H1 (cell line): ENCODE measurements at regions not wholly inside any gene's neighbourhood (a gene's known extent, or its start where the extent isn't known, plus 50 kb on each side); places are given as distances from the start of the nearest gene placed in this dataset.

Experiments
- CTCF ChIA-PET: fragments of 300-600 bp; sonication (Branson Sonifier 250); formaldehyde crosslinking; loops from one replicate; lab custom pipeline; 2021; ENCODE audit not compliant: partially characterized antibody; lab: Charles Lee
- POLR2A ChIA-PET: fragments of 300-600 bp; sonication (Branson Sonifier 250); formaldehyde crosslinking; loops from one replicate; lab custom pipeline; 2021; ENCODE audit warnings: inconsistent platforms; ENCODE audit not compliant: partially characterized antibody; lab: Charles Lee
- DNase-seq, 2 experiments: peaks; one replicate each; pipeline versions ENCODE4 v3.0.0 to v3.0.0-alpha.2; 2010 to 2022; ENCODE audit warnings: low spot score in 2 of 2, low read depth in 1 of 2, mixed read lengths in 1 of 2
- FAIRE-seq: peaks from 2 replicates; lab custom pipeline; 2011; peaks lifted over from hg19 to GRCh38; lab: Jason Lieb, UNC
- H2AFZ ChIP-seq: 2 replicates; pipeline ENCODE4 v1.8.1; 2012; ENCODE audit warnings: low read length, inconsistent platforms
- H2AK5ac ChIP-seq: 2 replicates; pipeline ENCODE4 v1.6.1; 2013; ENCODE audit warnings: low read depth, low read length
- H2BK120ac ChIP-seq: replicated peaks from 2 replicates; pipeline ENCODE3; 2013; ENCODE audit warnings: low read depth, low read length, inconsistent platforms
- H2BK12ac ChIP-seq: 2 replicates; pipeline ENCODE4 v1.6.1; 2013; ENCODE audit warnings: low read depth, low read length
- H2BK15ac ChIP-seq: 2 replicates; pipeline ENCODE4 v1.6.1; 2013; ENCODE audit warnings: low read length
- H2BK20ac ChIP-seq: 2 replicates; pipeline ENCODE4 v1.6.1; 2013; ENCODE audit warnings: low read length
- H2BK5ac ChIP-seq: 2 replicates; pipeline ENCODE4 v1.6.1; 2013; ENCODE audit warnings: low read depth, low read length
- H3K14ac ChIP-seq: 2 replicates; pipeline ENCODE4 v1.6.1; 2013; ENCODE audit warnings: inconsistent platforms; ENCODE audit not compliant: insufficient read length
- H3K18ac ChIP-seq: 2 replicates; pipeline ENCODE4 v1.6.1; 2013; ENCODE audit warnings: low read length; ENCODE audit errors: extremely low read depth
- H3K23ac ChIP-seq: 2 replicates; pipeline ENCODE4 v1.6.1; 2013; ENCODE audit warnings: inconsistent platforms; ENCODE audit not compliant: insufficient read length
- H3K23me2 ChIP-seq: 2 replicates; pipeline ENCODE4 v1.6.1; 2013; ENCODE audit warnings: low read depth, low read length
- H3K27ac ChIP-seq: 2 replicates; pipeline ENCODE4 v1.6.1; 2011; ENCODE audit warnings: low read depth, low read length, inconsistent platforms
- H3K27me3 ChIP-seq, 4 experiments: replicated peaks in 1 of 4; 1 replicate in 1 of 4; 2 replicates in 3 of 4; pipeline versions ENCODE4 v1.6.1 to v1.8.1; 2011 to 2013; ENCODE audit warnings: low read length in 3 of 4, mild to moderate bottlenecking in 3 of 4, inconsistent platforms in 2 of 4, mixed read lengths in 2 of 4, moderate library complexity in 1 of 4; ENCODE audit not compliant: control insufficient read depth in 3 of 4, insufficient read depth in 3 of 4; ENCODE audit errors: extremely low read depth in 1 of 4
- H3K36me3 ChIP-seq, 4 experiments: 2 replicates each; pipeline versions ENCODE4 v1.6.1 to v1.8.1; 2011 to 2013; ENCODE audit warnings: mild to moderate bottlenecking in 4 of 4, low read length in 3 of 4, moderate library complexity in 2 of 4, control low read depth in 1 of 4, inconsistent platforms in 1 of 4; ENCODE audit not compliant: insufficient read depth in 4 of 4, control insufficient read depth in 2 of 4
- H3K4ac ChIP-seq: replicated peaks from 2 replicates; pipeline ENCODE3; 2013; ENCODE audit warnings: low read length, low read depth, mixed read lengths, inconsistent platforms; ENCODE audit not compliant: insufficient read length
- H3K4me1 ChIP-seq, 4 experiments: replicated peaks in 1 of 4; 1 replicate in 1 of 4; 2 replicates in 3 of 4; pipeline versions ENCODE4 v1.6.1 to v1.8.1; 2011 to 2013; ENCODE audit warnings: low read length in 3 of 4, inconsistent platforms in 2 of 4, mixed read lengths in 1 of 4; ENCODE audit not compliant: insufficient read depth in 4 of 4, control insufficient read depth in 3 of 4
- H3K4me2 ChIP-seq, 2 experiments: 2 replicates each; pipeline versions ENCODE4 v1.6.1 to v1.8.1; 2011 to 2013; ENCODE audit warnings: low read depth in 2 of 2, low read length in 2 of 2, control low read depth in 1 of 2, inconsistent platforms in 1 of 2, mild to moderate bottlenecking in 1 of 2; ENCODE audit not compliant: insufficient read depth in 1 of 2
- H3K4me3 ChIP-seq, 4 experiments: fragments of 200-600, 300-600 bp in 1 of 4; sonication (generic), shearing (Covaris generic), sonication (Bioruptor Twin) in 1 of 4; 2 replicates each; pipeline versions ENCODE4 v1.5.1 to v1.8.1; 2011 to 2016; ENCODE audit warnings: low read length in 4 of 4, low read depth in 3 of 4, control low read depth in 2 of 4, inconsistent platforms in 2 of 4, mild to moderate bottlenecking in 2 of 4, mixed read lengths in 1 of 4, moderate library complexity in 1 of 4; ENCODE audit not compliant: insufficient read depth in 2 of 4; ENCODE audit errors: extremely low read depth in 1 of 4
- H3K56ac ChIP-seq: replicated peaks from 2 replicates; pipeline ENCODE3; 2013; ENCODE audit warnings: low read depth, mild to moderate bottlenecking, mixed read lengths, low read length, inconsistent platforms; ENCODE audit not compliant: insufficient read length
- H3K79me1 ChIP-seq: 2 replicates; pipeline ENCODE4 v1.6.1; 2013; ENCODE audit warnings: low read depth, low read length, control low read depth
- H3K79me2 ChIP-seq, 2 experiments: 2 replicates each; pipeline versions ENCODE4 v1.6.1 to v1.8.1; 2012 to 2013; ENCODE audit warnings: low read length in 2 of 2, mild to moderate bottlenecking in 2 of 2, inconsistent platforms in 1 of 2; ENCODE audit not compliant: insufficient read depth in 2 of 2, control insufficient read depth in 1 of 2
- H3K9ac ChIP-seq, 4 experiments: replicated peaks in 1 of 4; 1 replicate in 1 of 4; 2 replicates in 3 of 4; pipeline versions ENCODE4 v1.6.1 to v1.8.1; 2011 to 2013; ENCODE audit warnings: low read depth in 3 of 4, low read length in 3 of 4, control low read depth in 2 of 4, mild to moderate bottlenecking in 2 of 4, moderate library complexity in 2 of 4, inconsistent platforms in 1 of 4; ENCODE audit errors: extremely low read depth in 1 of 4
- H3K9me3 ChIP-seq, 2 experiments: 2 replicates each; pipeline versions ENCODE4 v1.6.1 to v1.8.1; 2012 to 2013; ENCODE audit warnings: mild to moderate bottlenecking in 2 of 2, moderate library complexity in 2 of 2, control low read depth in 1 of 2, inconsistent platforms in 1 of 2, low read depth in 1 of 2, low read length in 1 of 2, mixed read lengths in 1 of 2; ENCODE audit not compliant: insufficient read depth in 2 of 2
- H4K20me1 ChIP-seq, 2 experiments: replicated peaks in 1 of 2; 2 replicates each; pipeline versions ENCODE3 to v1.8.1; 2011 to 2013; ENCODE audit warnings: inconsistent platforms in 2 of 2, low read length in 2 of 2, mild to moderate bottlenecking in 1 of 2; ENCODE audit not compliant: insufficient read depth in 2 of 2, control insufficient read depth in 1 of 2
- H4K5ac ChIP-seq: 2 replicates; pipeline ENCODE4 v1.6.1; 2013; ENCODE audit warnings: low read length, low read depth, mixed read lengths, inconsistent platforms; ENCODE audit not compliant: insufficient read length
- H4K8ac ChIP-seq: 2 replicates; pipeline ENCODE4 v1.8.0; 2013; ENCODE audit warnings: mild to moderate bottlenecking, moderate library complexity, low read length, inconsistent platforms; ENCODE audit not compliant: insufficient read depth; ENCODE audit errors: extremely low read depth
- H4K91ac ChIP-seq: replicated peaks from 2 replicates; pipeline ENCODE3; 2013; ENCODE audit warnings: low read length, mixed read lengths, inconsistent platforms; ENCODE audit not compliant: insufficient read length
- CHD1 ChIP-seq: IDR thresholded peaks from 2 replicates; pipeline ENCODE4 v1.6.1; 2012; ENCODE audit warnings: low read depth, low read length, improper control_type of control experiment
- HDAC6 ChIP-seq: IDR thresholded peaks from one replicate; pipeline ENCODE4 v1.7.1; 2012; ENCODE audit warnings: low read depth, mild to moderate bottlenecking, inconsistent platforms, low read length, moderate library complexity
- RNF2 ChIP-seq: fragments of 200-900, 300-1000 bp; sonication (generic); IDR thresholded peaks from 2 replicates; pipeline ENCODE4 v1.7.1; 2016; ENCODE audit warnings: borderline replicate concordance, low read depth, mild to moderate bottlenecking, antibody characterized with exemption, low read length; ENCODE audit not compliant: poor library complexity, severe bottlenecking; ENCODE audit errors: missing control alignments
- WGBS, 2 experiments: shearing (Covaris generic) in 1 of 2; methylation state at CpG; one replicate each; pipeline versions ENCODE4 v1.1.6 to v1.1.7; 2013 to 2015; ENCODE audit warnings: low lambda C conversion rate in 2 of 2, mixed read lengths in 2 of 2, inconsistent platforms in 1 of 2, low coverage in 1 of 2, missing lambda C conversion rate in 1 of 2; ENCODE audit not compliant: insufficient replicate concordance in 2 of 2, insufficient coverage in 1 of 2, insufficient read length in 1 of 2; ENCODE audit errors: extremely low coverage in 1 of 2, missing lambda C conversion rate in 1 of 2; 5-methylcytosine and 5-hydroxymethylcytosine counted together

DNA sequence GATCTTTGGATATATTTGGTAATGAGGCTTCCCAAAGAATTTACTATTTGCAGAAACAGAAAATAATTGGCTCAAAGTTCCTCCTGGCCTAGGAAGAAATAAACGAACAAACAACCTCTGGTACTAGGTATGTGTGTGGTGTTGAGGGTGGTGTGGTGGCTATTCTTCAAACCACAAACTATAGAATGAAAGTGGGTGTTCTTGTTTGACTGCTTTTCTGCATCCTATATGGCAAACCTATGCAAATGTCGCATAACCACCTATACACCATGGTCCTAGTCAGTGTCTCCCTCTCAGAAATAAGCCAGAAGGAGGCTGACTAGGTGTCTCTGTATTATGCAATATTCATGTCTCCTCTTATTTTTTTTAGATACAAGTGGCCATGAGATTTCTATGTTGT is 106.6 kb upstream of the PCDH18 start:
- H3K4me2 ChIP-seq, result no peak overlapping the region
- H3K56ac ChIP-seq, result no peak overlapping the region
- H3K79me2 ChIP-seq, result no peaks in the 10 kb centered on the region
- DNase-seq, result no peak
- no peak overlapping the region for H3K4ac ChIP-seq
- H3K23me2 ChIP-seq, result no peaks in the 10 kb centered on the region
- no peak overlapping the region for H3K18ac ChIP-seq
- peaks cover 0 to 2% of the 10 kb centered on the region in 2 experiments for H4K20me1 ChIP-seq
- TF ChIP-seq CHD1 (no peak), HDAC6 (no peak), RNF2 (no peak)
- no peaks in the 10 kb centered on the region; a peak in 1 of 7 replicates for H3K4me1 ChIP-seq
- ChIA-PET CTCF (interaction anchor here (0.7 kb wide), 1 partner anchor 24 kb away, joined by 3 read pairs; no protein-coding TSS in a partner anchor), POLR2A (no interaction called here)
- no peak overlapping the region for H3K23ac ChIP-seq
- no peak overlapping the region for H3K9ac ChIP-seq
- H2BK20ac ChIP-seq, result no peak overlapping the region
- no peak overlapping the region for H2BK15ac ChIP-seq
- no peaks in the 10 kb centered on the region for H3K9me3 ChIP-seq
- no peak overlapping the region for H4K91ac ChIP-seq
- H3K14ac ChIP-seq, result no peak overlapping the region
- no peaks in the 10 kb centered on the region for H3K36me3 ChIP-seq
- H4K8ac ChIP-seq, result no peak overlapping the region
- no peak overlapping the region for H2BK12ac ChIP-seq
- no peak overlapping the region for H3K4me3 ChIP-seq
- H3K27ac ChIP-seq, result no peak overlapping the region
- no peak overlapping the region for H2BK120ac ChIP-seq
- no peak overlapping the region for H2AK5ac ChIP-seq
- 100% methylated on average over 2 of the region's 2 CpGs; no CpG with 5 or more reads in 1 of the 2 experiments for WGBS, 2 experiments
- no peak overlapping the region for H4K5ac ChIP-seq
- no peaks in the 10 kb centered on the region for H3K79me1 ChIP-seq
- H2BK5ac ChIP-seq, result no peak overlapping the region
- H2AFZ ChIP-seq, result no peak overlapping the region
- no peak for FAIRE-seq
- H3K27me3 ChIP-seq, result no peaks in the 10 kb centered on the region
